K562 (cell line): ENCODE measurements at regions not wholly inside any gene's neighbourhood (a gene's known extent, or its start where the extent isn't known, plus 50 kb on each side); places are given as distances from the start of the nearest gene placed in this dataset.

ENCODE experiments used
- CREM ChIP-seq: IDR thresholded peaks from 2 replicates; pipeline ENCODE4 v1.6.1; 2014; ENCODE audit warnings: antibody characterized with exemption, low read depth
- CTCF ChIP-seq, 3 experiments: IDR thresholded peaks in 2 of 3; conservative IDR thresholded peaks in 1 of 3; 2 replicates each; pipeline ENCODE4 v1.5.1; 2011 to 2012; ENCODE audit warnings: low read length in 3 of 3, mild to moderate bottlenecking in 3 of 3, control low read depth in 2 of 3, improper control_type of control experiment in 1 of 3, inconsistent platforms in 1 of 3, low read depth in 1 of 3, mixed read lengths in 1 of 3, moderate library complexity in 1 of 3; ENCODE audit not compliant: insufficient read depth in 2 of 3
- E2F6 ChIP-seq, 2 experiments: IDR thresholded peaks; 2 replicates each; pipeline ENCODE4 v1.6.1; 2011; ENCODE audit warnings: borderline replicate concordance in 1 of 2, control low read depth in 1 of 2, low read depth in 1 of 2, low read length in 1 of 2, mild to moderate bottlenecking in 1 of 2, mixed read lengths in 1 of 2, moderate library complexity in 1 of 2; ENCODE audit not compliant: insufficient read depth in 1 of 2, insufficient read length in 1 of 2, poor library complexity in 1 of 2, severe bottlenecking in 1 of 2; ENCODE audit errors: extremely low read depth in 1 of 2
- E4F1 ChIP-seq: fragments of 250-450 bp; sonication (Bioruptor Pico); IDR thresholded peaks from 2 replicates; pipeline ENCODE4 v1.5.0; 2021; ENCODE audit warnings: mild to moderate bottlenecking, borderline replicate concordance
- MAFF ChIP-seq: IDR thresholded peaks from 2 replicates; pipeline ENCODE4 v1.6.1; 2012; ENCODE audit warnings: low read length, improper control_type of control experiment
- MAZ ChIP-seq, 2 experiments: fragments of 450-650 bp in 1 of 2; sonication (generic) in 1 of 2; formaldehyde crosslinking; IDR thresholded peaks in 1 of 2; conservative IDR thresholded peaks in 1 of 2; 2 replicates each; pipeline versions ENCODE4 v1.4.0 to v1.5.0; 2020; ENCODE audit warnings: mild to moderate bottlenecking in 1 of 2, missing genetic modification reagents in 1 of 2
- MCM7 ChIP-seq, 2 experiments: fragments of 450-650 bp; IDR thresholded peaks; 2 replicates each; pipeline ENCODE4 v1.6.1; 2016 to 2018
- MYNN ChIP-seq, 2 experiments: sonication (generic); formaldehyde crosslinking in 1 of 2; IDR thresholded peaks; 2 replicates each; pipeline versions ENCODE4 v1.5.0 to v1.6.1; 2016 to 2020; ENCODE audit warnings: antibody characterized with exemption in 1 of 2, missing genetic modification reagents in 1 of 2
- POLR2AphosphoS5 ChIP-seq: IDR thresholded peaks from 2 replicates; pipeline ENCODE4 v1.6.1; 2011; ENCODE audit warnings: mild to moderate bottlenecking, low read depth, low read length, moderate library complexity; ENCODE audit not compliant: control insufficient read depth, insufficient read depth
- RAD21 ChIP-seq, 2 experiments: fragments of 250-450 bp in 1 of 2; fragments of 450-650 bp in 1 of 2; sonication (Bioruptor Pico) in 1 of 2; formaldehyde crosslinking in 1 of 2; IDR thresholded peaks in 1 of 2; conservative IDR thresholded peaks in 1 of 2; 2 replicates each; pipeline versions ENCODE4 v1.4.0 to v1.8.0; 2020 to 2022; ENCODE audit warnings: mild to moderate bottlenecking in 2 of 2, moderate library complexity in 1 of 2
- REST ChIP-seq, 2 experiments: fragments of 450-650 bp; formaldehyde crosslinking in 1 of 2; IDR thresholded peaks; 2 replicates each; pipeline versions ENCODE4 v1.4.0 to v1.6.1; 2014 to 2020; ENCODE audit warnings: mild to moderate bottlenecking in 2 of 2, borderline replicate concordance in 1 of 2, low read depth in 1 of 2
- SIN3A ChIP-seq, 2 experiments: fragments of 150-350 bp in 1 of 2; IDR thresholded peaks; 2 replicates each; pipeline ENCODE4 v1.6.1; 2011 to 2016; ENCODE audit warnings: borderline replicate concordance in 2 of 2, low read depth in 2 of 2, low read length in 2 of 2, mild to moderate bottlenecking in 2 of 2, moderate library complexity in 2 of 2; ENCODE audit not compliant: control insufficient read depth in 1 of 2
- THRAP3 ChIP-seq: fragments of 450-650 bp; IDR thresholded peaks from 2 replicates; pipeline ENCODE4 v1.6.1; 2016; ENCODE audit warnings: mild to moderate bottlenecking, inconsistent platforms, borderline replicate concordance

- TF ChIP-seq CTCF (IDR thresholded peaks at IDR 0.05 in 2 of 3, conservative IDR thresholded peaks at IDR 0.05 in 1 of 3; ENCODE audit: insufficient read depth in 2 of 3, low read depth in 1 of 3, low read length in 3 of 3) (no peak), CREM (no peak), E4F1 (CRISPR knock-in tag) (no peak), RAD21 (CRISPR knock-in tag; conservative IDR thresholded peaks at IDR 0.05 in 1 of 2, IDR thresholded peaks at IDR 0.05 in 1 of 2) (no peak), MAZ (CRISPR knock-in tag; conservative IDR thresholded peaks at IDR 0.05 in 1 of 2, IDR thresholded peaks at IDR 0.05 in 1 of 2) (no peak), POLR2AphosphoS5 (no peak), REST (IDR thresholded peaks at IDR 0.05; ENCODE audit: borderline replicate concordance) (no peak), REST (CRISPR knock-in tag; IDR thresholded peaks at IDR 0.05; ENCODE audit: low read depth) (no peak), MCM7 (IDR thresholded peaks at IDR 0.05) (no peak), MYNN (IDR thresholded peaks at IDR 0.05) (no peak), MYNN (CRISPR knock-in tag; IDR thresholded peaks at IDR 0.05) (no peak), E2F6 (IDR thresholded peaks at IDR 0.05; ENCODE audit: borderline replicate concordance in 1 of 2, extremely low read depth in 1 of 2, insufficient read depth in 1 of 2, insufficient read length in 1 of 2, low read depth in 1 of 2, low read length in 1 of 2, poor library complexity in 1 of 2, severe bottlenecking in 1 of 2) (no peak), MAFF (no peak), THRAP3 (no peak), SIN3A (IDR thresholded peaks at IDR 0.05; ENCODE audit: borderline replicate concordance in 2 of 2, control insufficient read depth in 1 of 2, low read depth in 2 of 2, low read length in 2 of 2) (no peak)
Measured at GRCh38 chr13:76724421-76724820, 161.8 kb downstream of the KCTD12 start.
